ENCODE measurements at regions not wholly inside any gene's neighbourhood (a gene's known extent, or its start where the extent isn't known, plus 50 kb on each side); places are given as distances from the start of the nearest gene placed in this dataset.

GRCh38 chr5:10831419-10831818 lies 70.4 kb upstream of the DAP start (continued):
- TF ChIP-seq SMC3 (IDR thresholded peaks at IDR 0.05; ENCODE audit: low read depth, low read length) (no peak), FOXJ3 (CRISPR knock-in tag; IDR thresholded peaks at IDR 0.05) (no peak), TCF12 (IDR thresholded peaks at IDR 0.05) (no peak), FOXM1 (IDR thresholded peaks at IDR 0.05; ENCODE audit: low read depth) (no peak)

DNA sequence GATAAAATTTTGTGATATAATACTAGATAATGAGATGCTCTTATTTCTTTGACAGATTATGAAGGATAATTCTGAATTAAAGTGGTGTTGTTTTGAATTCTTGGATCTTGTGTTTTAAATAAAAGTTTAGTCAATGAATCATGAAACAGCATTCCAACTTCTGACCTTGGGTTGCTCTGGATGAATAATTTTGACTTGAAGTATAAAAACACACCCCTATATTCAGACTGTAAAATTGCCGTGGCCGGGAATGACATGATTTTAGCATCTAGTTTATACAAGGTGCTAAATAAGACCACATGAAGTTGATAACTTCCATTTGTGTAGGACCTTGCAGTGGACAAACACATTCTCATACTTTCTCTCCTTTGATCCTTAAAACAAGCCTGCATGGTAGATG lies 67.2 kb upstream of the DAP start:
- peaks cover 3% of the 10 kb centered on the region for H3F3A ChIP-seq (replicated peaks; ENCODE audit: insufficient read depth)
- H3K9ac ChIP-seq = no peak overlapping the region
- no peak overlapping the region for H3K4me3 ChIP-seq (ENCODE audit: low read depth in 2 of 2, low read length in 1 of 2)
- 43% methylated on average over 2 of the region's 2 CpGs for WGBS (ENCODE audit: low lambda C conversion rate)
- POLR2A ChIA-PET = no interaction called here
- no peak for DNase-seq
- no peaks in the 10 kb centered on the region; the same call in 1 of the 2 replicates for H3K27me3 ChIP-seq (ENCODE audit: insufficient read depth)
- H3K4me1 ChIP-seq (ENCODE audit: control insufficient read depth in 1 of 2, insufficient read depth in 2 of 2, low read depth in 1 of 2, low read length in 1 of 2) = no peaks in the 10 kb centered on the region
- CTCF ChIA-PET = interaction anchor here (1.3 kb wide), 1 partner anchor 9 kb away, joined by 6 read pairs; no protein-coding TSS in a partner anchor
- H3K9me2 ChIP-seq = no peaks in the 10 kb centered on the region
- H4K20me1 ChIP-seq (ENCODE audit: insufficient read depth) = no peaks in the 10 kb centered on the region
- H2AFZ ChIP-seq (ENCODE audit: low read depth) = no peak overlapping the region
- H3K4me2 ChIP-seq = no peak overlapping the region
- H3K27ac ChIP-seq (ENCODE audit: low read depth in 2 of 2, low read length in 1 of 2) = no peak overlapping the region
- no peak for TF ChIP-seq TCF12 (IDR thresholded peaks at IDR 0.05)
- TF ChIP-seq USF1 (IDR thresholded peaks at IDR 0.05; ENCODE audit: borderline replicate concordance, low read depth) = no peak
- TF ChIP-seq POLR2AphosphoS5 (IDR thresholded peaks at IDR 0.05; ENCODE audit: low read depth, low read length) = no peak
- TF ChIP-seq, protein P1, sequence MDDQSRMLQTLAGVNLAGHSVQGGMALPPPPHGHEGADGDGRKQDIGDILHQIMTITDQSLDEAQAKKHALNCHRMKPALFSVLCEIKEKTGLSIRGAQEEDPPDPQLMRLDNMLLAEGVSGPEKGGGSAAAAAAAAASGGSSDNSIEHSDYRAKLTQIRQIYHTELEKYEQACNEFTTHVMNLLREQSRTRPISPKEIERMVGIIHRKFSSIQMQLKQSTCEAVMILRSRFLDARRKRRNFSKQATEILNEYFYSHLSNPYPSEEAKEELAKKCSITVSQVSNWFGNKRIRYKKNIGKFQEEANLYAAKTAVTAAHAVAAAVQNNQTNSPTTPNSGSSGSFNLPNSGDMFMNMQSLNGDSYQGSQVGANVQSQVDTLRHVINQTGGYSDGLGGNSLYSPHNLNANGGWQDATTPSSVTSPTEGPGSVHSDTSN (IDR thresholded peaks at IDR 0.05) = no peak
- TF ChIP-seq TEAD4 (IDR thresholded peaks at IDR 0.05; ENCODE audit: borderline replicate concordance, insufficient read depth) = no peak
- no peaks in the 10 kb centered on the region for H3K9me3 ChIP-seq
- no peaks in the 10 kb centered on the region for H3K79me2 ChIP-seq (ENCODE audit: insufficient read depth)
- no peaks in the 10 kb centered on the region for H3K36me3 ChIP-seq (replicated peaks in 1 of 2; ENCODE audit: control insufficient read depth in 1 of 2, insufficient read depth in 2 of 2, low read length in 1 of 2)

DNA sequence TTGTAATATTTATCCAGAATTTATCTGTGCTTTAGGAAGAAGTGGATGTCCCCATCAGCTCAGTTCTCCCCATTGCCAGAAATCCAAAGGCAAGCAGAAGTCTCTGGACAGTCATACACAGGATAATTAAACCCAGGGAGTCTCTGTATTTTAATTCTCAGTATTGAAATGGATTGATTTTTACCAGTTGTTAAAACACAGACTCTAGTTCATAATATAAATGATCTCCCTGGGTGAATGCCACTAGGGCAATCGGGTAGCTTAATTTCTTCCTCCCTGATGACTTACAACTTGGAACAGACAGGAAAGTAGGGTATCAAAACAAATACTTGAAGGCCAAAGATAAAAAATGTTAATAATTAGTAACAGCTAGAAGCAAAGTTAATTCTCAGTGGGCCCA lies 66.5 kb upstream of the DAP start:
- no peak overlapping the region for H3K9ac ChIP-seq
- CTCF ChIA-PET = interaction anchor here (0.9 to 1.3 kb wide), 2 partner anchors 9 to 133 kb away, joined by 3 to 6 read pairs; no protein-coding TSS in a partner anchor
- no peak overlapping the region for H3K27ac ChIP-seq (ENCODE audit: low read depth in 2 of 2, low read length in 1 of 2)
- peaks cover 3% of the 10 kb centered on the region for H3F3A ChIP-seq (replicated peaks; ENCODE audit: insufficient read depth)
- no peak for DNase-seq
- POLR2A ChIA-PET = no interaction called here
- no peak overlapping the region; the same call in 1 of the 2 replicates for H2AFZ ChIP-seq (ENCODE audit: low read depth)
- WGBS (ENCODE audit: low lambda C conversion rate) = 37% methylated on average over 1 of the region's 1 CpG
- no peaks in the 10 kb centered on the region for H3K9me2 ChIP-seq
- no peaks in the 10 kb centered on the region; the same call in 1 of the 2 replicates for H3K27me3 ChIP-seq (ENCODE audit: insufficient read depth)
- H3K79me2 ChIP-seq (ENCODE audit: insufficient read depth) = no peaks in the 10 kb centered on the region
- no peaks in the 10 kb centered on the region for H3K4me1 ChIP-seq (ENCODE audit: control insufficient read depth in 1 of 2, insufficient read depth in 2 of 2, low read depth in 1 of 2, low read length in 1 of 2)
- H3K4me2 ChIP-seq = no peak overlapping the region
- H4K20me1 ChIP-seq (ENCODE audit: insufficient read depth) = no peaks in the 10 kb centered on the region
- H3K36me3 ChIP-seq (replicated peaks in 1 of 2; ENCODE audit: control insufficient read depth in 1 of 2, insufficient read depth in 2 of 2, low read length in 1 of 2) = no peaks in the 10 kb centered on the region
- no peak overlapping the region for H3K4me3 ChIP-seq (ENCODE audit: low read depth in 2 of 2, low read length in 1 of 2)
- H3K9me3 ChIP-seq = no peaks in the 10 kb centered on the region
- TF ChIP-seq IRF3 (IDR thresholded peaks at IDR 0.05; ENCODE audit: low read depth, low read length) = no peak
- TF ChIP-seq, protein P1 (IDR thresholded peaks at IDR 0.05) = no peak
- no peak for TF ChIP-seq ZBTB33 (IDR thresholded peaks at IDR 0.05; ENCODE audit: borderline replicate concordance, low read depth)
- TF ChIP-seq RAD21 (IDR thresholded peaks at IDR 0.05; ENCODE audit: low read length) = no peak
- no peak for TF ChIP-seq RFX5 (IDR thresholded peaks at IDR 0.05; ENCODE audit: low read length)
- TF ChIP-seq, protein P2, sequence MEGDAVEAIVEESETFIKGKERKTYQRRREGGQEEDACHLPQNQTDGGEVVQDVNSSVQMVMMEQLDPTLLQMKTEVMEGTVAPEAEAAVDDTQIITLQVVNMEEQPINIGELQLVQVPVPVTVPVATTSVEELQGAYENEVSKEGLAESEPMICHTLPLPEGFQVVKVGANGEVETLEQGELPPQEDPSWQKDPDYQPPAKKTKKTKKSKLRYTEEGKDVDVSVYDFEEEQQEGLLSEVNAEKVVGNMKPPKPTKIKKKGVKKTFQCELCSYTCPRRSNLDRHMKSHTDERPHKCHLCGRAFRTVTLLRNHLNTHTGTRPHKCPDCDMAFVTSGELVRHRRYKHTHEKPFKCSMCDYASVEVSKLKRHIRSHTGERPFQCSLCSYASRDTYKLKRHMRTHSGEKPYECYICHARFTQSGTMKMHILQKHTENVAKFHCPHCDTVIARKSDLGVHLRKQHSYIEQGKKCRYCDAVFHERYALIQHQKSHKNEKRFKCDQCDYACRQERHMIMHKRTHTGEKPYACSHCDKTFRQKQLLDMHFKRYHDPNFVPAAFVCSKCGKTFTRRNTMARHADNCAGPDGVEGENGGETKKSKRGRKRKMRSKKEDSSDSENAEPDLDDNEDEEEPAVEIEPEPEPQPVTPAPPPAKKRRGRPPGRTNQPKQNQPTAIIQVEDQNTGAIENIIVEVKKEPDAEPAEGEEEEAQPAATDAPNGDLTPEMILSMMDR (IDR thresholded peaks at IDR 0.05) = no peak
- no peak for TF ChIP-seq RXRA (IDR thresholded peaks at IDR 0.05; ENCODE audit: borderline replicate concordance, low read depth)
- no peak for TF ChIP-seq NFIC (IDR thresholded peaks at IDR 0.05; ENCODE audit: borderline replicate concordance)
- TF ChIP-seq FOSL2 (IDR thresholded peaks at IDR 0.05; ENCODE audit: borderline replicate concordance, low read depth) = no peak
- no peak for TF ChIP-seq RCOR1 (IDR thresholded peaks at IDR 0.05; ENCODE audit: low read length)
- TF ChIP-seq GATA2 (CRISPR knock-in tag; IDR thresholded peaks at IDR 0.05) = no peak
- no peak for TF ChIP-seq FOXJ3 (CRISPR knock-in tag; IDR thresholded peaks at IDR 0.05)
- TF ChIP-seq EP300 (IDR thresholded peaks at IDR 0.05; ENCODE audit: borderline replicate concordance in 1 of 2, low read depth in 1 of 2, low read length in 1 of 2) = no peak

Measured in SK-N-SH (cell line).